SKM-1 treated with dmso at 0.1 percent for 144 hours (cell line): ENCODE measurements at regions not wholly inside any gene's neighbourhood (a gene's known extent, or its start where the extent isn't known, plus 50 kb on each side); places are given as distances from the start of the nearest gene placed in this dataset.

ENCODE experiments used
- DNase-seq: peaks from one replicate; lab custom pipeline; 2025; ENCODE audit not compliant: unreplicated experiment; lab: John Stamatoyannopoulos, UW

DNA sequence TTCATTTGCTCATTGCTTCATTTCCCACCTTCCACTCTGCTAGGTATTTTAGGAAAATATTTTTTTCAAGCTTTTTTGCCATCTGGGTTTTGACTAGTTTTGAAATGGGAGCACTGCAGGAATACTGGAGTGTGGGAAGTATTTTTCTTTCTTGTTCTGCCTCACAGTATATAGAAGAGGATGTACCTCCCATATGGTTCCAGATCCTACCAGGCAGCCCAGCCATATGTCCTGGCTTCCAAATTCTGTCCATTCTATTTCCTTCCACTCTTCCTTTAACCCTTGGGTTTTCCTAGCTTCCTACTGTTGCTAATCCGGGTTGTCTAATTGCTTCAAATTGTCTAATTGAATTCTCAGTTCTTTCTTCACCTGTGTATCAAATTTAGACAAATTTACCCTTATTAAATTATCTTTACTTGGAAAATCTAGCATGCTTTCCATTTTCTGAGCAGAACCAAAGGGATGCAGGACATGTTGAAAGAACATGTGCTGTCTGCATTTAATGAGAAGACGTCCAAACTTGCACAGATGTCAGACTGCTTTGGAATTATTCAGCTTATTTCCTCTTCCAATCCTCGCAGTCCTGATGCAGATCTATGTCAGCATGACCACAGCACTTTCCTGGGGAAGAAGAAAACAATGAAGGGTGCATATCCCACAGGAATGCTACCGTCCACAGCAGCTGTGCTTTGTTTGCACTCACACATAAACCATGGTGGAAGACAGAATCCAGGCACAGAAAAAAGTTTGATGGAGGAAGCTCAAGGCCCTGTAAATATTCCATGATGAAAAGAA lies 1273.9 kb upstream of the MAP3K7 start:
- no peak for DNase-seq

DNA sequence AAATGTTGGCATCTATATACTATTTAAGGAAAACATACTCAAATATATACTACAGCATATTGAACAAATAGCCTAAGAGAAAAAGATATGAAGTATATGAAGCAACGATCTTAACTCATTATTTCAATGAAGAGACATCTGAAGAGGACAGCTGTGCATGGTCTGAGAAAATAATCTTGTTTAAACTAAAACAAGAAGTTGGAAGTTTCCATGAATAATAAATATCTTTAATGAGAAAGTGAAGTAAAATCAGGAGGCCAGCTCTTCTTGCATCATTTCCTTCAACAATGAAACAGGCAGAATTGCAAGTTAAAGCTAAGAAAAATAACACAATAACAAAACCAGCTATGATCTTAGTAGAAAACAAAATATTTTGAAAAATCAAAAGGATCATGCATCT lies 1265.4 kb upstream of the MAP3K7 start:
- DNase-seq, result no peak

DNA sequence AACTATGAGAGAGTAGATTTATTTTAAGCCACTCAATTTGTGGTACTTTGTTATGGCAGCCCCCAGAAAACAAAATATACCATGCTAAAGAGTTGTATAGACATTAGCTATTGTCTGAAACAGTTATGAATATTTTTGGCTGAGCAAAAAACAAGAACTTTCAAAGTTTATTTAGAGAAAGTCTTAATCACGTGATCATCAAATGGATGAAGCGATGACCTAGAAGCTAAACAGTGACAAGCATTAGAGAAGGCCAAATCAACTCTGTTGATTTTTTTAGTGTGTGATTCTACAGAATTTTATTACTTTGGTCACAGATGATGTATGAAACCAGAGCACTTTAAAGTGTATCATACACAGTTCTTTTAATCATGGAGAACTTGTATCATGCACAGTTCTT lies 1247.9 kb upstream of the MAP3K7 start:
- no peak for DNase-seq

DNA sequence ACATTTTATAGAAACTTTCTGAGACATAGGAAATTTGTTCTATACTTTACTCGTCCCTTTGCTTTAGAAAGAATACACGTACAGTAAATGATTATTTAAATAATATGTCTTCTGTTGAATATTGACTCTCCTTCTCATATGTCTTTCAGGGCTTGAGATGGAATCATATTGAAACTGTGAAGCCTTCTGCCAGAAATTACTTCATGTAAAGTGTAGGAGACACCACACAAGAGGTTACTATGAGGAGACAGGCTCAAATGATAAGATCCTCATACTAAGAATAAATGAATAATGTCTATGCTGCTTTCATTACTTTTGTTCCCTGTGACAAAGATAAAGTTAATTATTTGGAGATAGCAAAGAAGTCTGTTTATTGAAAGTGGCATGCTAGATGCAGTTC lies 1240.3 kb upstream of the MAP3K7 start:
- DNase-seq, result no peak

DNA sequence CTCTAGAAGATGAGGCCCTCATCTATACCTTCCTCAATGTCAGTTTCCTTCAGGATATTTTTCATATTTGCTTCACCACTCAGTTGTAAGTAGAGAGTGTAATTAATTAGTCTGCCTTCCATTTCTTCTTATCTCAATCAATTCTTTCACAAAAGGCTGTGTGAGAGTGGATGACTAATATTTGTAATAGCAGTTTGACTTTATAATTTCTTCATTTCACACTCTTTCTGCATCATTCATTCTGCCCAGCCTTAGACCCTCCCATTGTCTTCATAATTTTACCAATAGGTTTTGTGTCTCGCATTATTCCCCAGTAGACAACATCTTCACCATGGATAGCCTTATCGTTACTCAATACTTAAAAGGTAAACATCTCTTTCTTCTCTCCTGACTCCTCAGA lies 1239.3 kb upstream of the MAP3K7 start:
- no peak for DNase-seq

DNA sequence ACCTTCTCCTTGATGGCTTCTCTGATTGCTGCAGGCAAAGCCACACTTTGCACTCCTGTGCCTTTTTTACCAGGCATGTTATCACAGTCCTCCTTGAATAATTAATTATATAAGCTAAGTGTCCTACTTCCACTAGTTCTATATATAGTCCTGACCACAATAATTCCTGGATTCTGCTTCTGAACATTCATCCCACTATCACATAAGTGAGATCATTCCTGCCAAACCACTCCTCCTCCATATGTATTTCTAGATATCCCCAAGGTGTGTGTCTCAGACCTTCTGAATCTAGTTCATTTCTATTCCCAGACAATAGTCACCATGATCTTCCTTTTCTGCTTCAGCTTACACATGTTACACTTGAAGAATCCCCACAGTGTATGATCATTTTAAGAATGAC lies 1237.5 kb upstream of the MAP3K7 start:
- no peak for DNase-seq

DNA sequence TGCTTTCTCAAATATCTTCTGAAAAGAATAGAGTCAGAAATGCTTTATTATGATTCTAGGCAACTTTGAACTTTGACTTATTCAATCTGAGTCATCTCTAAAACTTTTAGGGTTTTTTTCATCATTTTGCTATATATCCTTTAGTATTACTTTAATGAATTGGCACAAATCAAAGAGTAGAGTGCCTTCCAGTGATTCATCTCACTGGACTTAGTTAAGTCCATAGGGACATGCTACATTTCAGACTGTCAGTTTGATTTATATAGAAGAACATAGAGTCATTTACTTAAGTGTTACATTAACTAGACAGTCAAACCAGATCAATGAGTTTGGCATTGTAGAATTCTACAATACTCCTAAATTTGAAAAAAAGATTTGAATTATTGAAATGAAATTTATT lies 1235.7 kb upstream of the MAP3K7 start:
- DNase-seq, result no peak

DNA sequence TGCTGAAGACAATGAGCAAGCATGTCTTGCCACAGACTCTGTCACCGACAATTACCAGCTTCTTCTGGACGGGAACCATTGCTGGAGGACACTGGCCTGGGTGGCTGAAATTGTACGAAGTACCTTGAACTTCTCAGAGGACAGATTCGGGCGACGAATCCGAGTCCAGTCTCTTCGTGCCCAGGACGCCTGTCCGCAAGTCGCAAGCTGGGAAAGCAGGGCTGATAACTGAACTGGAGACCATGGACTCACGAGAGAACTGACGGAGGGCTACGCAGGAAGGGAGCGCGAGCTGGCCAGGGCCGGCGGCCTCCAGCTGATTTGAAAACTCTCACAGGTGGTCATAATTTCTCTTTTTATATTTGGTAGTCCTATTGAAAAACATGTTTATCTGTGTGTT lies 1229.5 kb upstream of the MAP3K7 start:
- no peak for DNase-seq

DNA sequence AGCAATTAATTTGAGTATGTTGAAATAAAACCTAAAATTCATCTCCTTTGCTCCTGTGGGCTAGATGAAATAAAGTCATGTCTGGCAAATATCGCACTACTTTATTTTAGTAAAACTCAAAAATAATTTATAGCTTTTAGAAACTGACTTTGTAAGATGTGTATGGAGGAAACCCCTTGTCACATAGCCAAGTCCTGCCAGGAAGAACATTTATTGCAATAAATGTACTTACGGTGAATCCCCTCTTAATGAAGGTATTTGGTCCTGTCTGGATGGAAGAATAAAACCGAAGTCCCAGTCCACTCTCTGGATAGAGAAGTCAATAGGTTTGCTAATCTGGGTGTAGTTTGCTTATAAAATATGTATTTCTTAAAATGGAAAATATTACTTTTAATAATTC lies 1226.8 kb upstream of the MAP3K7 start:
- no peak for DNase-seq

DNA sequence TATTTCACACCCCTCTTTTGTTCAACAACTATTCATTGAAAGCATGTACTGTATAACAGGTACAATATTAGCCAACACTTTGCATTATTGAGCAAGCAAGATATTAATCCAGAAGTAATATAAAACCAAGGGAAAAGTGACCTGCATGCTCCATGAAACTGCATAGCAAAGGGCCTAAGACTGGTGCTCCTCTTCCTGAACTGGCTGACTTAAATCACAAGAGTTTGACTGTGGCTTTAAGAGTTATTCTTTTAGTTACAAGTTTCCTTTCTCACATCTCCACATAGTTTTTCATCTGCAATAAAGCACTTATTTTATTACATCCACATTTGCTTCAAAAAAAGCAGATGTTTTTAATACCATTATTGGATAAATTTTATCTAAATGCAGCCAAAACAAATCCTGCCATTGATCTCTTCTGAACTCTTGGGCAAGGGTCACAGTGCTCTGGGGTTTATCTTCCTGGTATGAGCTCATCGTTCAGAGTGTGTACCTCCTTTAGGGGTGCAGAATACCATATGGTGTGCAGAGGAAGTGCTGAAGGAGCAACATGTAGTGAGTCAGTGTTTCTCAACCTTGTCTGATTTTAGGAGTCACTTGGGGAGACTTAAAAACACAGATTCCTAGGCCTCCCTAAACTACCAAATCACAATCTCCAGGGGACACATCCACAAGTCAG lies 1225.9 kb upstream of the MAP3K7 start:
- peak; percentile 29 for DNase-seq

DNA sequence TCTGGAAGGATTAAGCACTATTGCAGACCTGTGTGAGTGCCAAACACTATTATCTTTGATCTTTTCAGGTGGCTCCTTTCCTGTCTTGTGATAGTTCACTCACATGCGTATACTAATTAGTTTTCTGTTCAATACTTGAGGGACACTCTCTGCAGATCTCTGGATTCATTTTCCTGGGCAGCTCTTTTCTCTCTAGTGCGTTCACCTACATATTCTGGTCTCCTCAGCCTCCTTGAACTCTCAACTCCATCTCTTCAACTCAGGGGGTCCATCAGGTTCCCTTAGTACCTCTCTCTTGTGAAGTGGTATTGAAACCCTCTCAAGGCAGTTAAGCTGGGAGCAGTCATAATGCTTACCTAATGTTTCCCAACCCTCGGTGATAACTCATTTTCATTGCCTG lies 1218.1 kb upstream of the MAP3K7 start:
- DNase-seq, result no peak

DNA sequence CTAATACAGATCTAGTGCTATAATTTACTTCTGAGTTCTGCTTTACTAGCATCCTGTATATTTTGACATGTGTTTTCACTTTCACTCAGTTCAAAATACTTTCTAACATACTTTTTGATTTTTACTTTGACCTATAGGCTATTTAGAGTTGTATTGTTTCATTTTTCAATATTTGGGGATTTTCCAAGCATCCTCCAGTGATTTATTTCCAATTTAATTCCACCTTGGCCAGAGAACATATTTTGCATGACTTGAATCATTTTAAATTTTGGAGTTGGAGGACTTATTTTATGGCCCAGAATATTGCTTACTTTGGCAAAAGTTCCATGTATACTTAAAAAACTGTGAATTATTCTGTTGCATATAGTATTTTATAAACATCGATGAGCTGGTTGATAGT lies 1215.6 kb upstream of the MAP3K7 start:
- DNase-seq, result no peak

DNA sequence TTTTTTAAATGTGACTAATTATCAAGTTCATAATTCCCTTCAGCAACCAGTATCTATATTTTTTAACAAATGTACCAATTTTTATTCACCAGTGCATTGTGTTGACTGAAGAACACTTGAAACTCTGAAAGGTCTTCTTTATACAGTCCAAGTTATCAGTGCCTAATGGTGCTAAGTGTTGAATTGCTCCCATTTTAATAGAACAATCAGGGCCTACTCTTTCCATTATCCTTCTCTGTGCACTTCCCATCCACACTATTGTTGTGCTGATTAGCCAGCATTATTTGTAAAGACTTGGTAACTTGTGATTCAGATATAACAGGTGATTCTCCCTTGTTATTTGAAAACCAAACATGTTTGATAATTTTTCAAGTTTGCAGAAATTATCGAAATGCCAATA lies 1209.7 kb upstream of the MAP3K7 start:
- DNase-seq, result no peak

DNA sequence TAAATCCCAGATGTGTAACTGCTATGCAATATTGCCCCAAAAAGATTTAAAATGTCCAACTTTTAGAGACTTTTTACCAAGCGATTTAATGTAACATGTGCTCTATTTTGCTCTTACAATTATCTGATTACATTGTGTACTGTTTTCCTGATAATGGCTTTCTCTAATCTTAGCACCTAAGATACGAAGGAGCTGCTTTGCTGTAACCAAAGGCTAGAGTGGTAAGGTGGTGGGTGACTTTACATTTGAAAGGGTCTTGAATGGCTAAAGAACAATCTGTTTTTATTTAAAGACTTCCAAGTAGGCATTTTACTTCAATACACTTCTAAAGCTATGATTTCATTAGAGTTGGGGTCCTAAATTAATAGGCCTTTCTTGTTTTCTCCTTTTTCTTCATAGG lies 1201.6 kb upstream of the MAP3K7 start:
- DNase-seq, result no peak

DNA sequence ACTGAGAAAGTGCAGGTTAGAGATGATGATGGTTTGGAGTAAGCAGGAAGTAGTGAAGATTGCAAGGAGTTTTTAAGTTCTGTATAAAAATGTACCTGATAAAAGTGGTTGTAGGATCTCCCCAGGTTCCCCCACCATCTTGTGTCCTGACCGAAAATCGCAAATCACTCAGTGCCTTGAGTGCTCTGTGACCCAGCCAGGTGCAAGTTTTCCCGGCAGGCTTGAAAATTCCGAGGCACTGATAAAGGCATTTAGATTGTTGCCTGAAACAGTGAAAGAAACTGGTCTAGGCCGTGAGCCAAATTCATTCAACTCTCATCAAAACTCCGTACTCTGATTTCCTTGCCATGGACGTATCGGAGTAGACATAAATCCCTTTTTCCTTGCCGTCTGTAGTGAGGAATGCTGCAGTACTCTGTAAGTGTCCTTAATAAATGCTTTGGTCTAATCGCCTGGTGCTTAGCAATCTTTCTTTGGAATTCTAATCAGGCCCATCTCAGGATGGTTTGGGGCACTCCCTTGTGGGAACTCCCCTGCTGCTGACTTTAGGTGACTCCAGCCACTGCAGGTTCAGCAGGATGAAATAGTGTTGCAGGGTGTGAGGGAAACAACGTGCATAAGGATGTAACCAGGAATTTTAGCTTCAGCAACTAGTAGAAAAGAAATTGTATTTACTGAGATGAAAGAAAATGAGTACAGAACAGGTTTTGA lies 1199.8 kb upstream of the MAP3K7 start:
- DNase-seq, result no peak

DNA sequence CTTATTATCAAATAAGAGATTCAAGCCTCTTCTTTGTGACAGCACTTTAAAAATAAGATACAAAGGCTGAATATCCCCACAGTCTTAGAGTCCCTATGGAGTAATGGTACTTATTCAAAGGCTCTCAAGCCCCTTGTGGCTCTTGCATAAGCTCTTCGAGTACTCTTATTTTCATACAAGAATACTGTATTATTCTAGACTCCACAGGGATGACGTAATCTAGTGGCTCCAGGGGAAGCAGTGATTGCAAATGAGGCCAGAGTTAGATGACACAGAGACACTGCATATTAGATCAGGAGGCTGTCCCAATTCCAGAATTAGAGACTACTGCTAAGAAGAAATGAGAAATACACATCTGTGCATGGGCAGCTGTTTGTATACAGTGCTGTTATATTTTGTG lies 1195.9 kb upstream of the MAP3K7 start:
- DNase-seq, result no peak

DNA sequence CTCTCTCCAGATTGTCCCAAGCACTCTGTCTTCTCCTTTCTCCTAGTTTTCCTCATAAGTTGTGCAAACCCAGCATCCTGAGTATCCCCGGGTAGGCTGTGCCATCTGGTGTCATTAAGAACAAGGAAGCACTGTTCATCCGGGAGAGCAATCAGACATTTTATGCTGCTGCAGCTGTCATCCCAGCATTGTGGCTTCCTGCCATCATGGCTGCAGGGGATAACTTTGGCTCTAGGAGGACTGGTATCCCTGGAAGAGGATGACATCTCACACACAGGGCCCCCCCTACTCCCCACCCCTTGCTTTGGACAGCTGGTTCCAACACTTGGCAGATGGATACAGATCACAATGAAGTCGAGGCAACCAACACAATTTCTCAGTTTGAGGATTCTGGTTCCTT lies 1195.1 kb upstream of the MAP3K7 start:
- no peak for DNase-seq

DNA sequence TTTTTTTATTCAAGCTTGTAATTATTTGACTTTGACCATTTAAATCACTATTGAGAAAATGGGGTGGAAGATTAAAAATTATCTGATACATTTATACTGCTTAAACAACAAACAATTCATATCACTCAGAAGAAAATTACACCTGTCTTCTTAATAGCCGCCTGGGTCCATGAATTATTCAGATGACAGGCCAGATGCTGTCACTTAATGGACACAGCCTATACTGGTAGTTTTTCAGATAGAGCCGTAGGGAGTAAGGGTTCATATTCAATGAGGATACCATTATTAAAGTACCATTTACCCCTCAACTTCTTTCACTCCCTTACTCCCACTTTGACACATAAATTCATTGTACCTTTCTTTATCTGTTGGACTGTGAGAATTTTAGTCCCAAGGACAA lies 1193.4 kb upstream of the MAP3K7 start:
- no peak for DNase-seq

DNA sequence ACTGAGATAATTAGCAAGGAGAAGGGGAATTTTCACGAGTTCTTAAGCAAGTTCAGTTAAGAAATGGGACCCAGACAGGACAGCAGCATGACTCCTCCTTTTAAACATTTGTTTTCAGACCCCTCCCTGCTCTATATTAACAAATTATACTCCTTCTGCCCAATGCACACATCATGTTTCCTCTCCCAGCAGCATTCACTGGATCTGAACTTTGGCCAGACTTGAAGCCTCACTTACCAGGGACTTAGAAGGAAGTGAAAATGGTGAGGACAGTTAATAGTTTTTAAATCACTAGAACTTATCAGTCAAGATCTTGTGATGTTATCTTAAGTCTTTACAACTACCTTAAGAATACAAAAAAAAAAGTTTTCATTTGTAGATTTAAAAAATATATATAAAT lies 1174.7 kb upstream of the MAP3K7 start:
- no peak for DNase-seq

DNA sequence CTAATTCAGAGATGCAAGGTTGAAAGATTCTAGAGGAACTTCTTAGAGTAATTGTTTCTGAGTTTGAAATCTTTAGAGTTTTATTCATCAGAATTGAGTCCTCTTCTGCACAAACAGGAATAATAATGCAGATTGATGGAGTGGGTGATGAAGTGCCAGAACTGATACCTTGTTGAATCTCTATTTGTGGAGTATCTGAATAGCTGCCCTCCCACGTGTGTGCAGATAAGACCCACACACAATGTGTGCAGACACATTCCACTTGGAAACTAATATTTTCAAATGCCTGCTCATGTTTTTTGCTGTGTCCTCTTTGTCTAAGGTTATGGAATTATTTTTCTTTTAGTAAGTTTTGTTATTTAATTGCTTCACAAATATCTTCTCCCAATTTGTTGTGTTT lies 1167.8 kb upstream of the MAP3K7 start:
- DNase-seq, result no peak

DNA sequence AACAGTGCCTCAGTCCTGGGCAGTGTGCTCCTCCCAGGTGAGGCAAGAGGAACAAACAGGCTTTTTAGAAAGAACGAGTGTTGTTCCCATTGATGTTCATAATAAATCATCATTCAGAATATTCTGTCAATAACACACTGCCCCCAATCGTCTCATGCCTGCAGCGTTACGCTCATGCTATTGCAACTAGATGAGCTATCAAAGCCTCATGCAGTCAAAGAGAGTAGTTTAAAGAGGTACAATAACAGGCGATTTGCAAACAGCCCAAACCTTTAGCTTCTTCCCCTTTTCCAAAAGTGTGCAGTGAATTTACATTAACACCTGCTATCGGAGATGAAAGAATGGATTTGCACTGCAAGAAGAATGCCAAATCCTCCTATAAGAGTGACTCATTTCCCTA lies 1164.7 kb upstream of the MAP3K7 start:
- DNase-seq, result no peak

DNA sequence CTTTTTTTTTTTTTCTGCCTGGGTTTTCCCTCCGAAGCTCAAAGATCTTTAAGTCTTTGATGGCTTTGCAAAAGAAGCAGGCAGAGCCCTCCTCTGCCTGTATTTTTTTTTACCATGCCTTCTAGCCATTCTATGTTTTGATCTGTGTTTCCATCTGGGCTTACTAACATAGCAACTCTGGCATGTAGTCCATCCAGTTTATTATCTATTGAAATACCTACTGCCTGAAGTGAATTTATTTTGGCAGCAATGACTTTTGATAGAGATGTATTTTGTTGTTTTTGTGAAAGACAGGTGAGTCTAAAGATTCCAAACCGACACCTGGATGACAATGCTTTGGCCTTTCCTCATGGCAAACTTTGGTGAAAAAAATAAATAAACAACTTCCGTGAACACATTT lies 1157.7 kb upstream of the MAP3K7 start:
- no peak for DNase-seq
